ENCODE measurements at regions not wholly inside any gene's neighbourhood (a gene's known extent, or its start where the extent isn't known, plus 50 kb on each side); places are given as distances from the start of the nearest gene placed in this dataset.

DNA sequence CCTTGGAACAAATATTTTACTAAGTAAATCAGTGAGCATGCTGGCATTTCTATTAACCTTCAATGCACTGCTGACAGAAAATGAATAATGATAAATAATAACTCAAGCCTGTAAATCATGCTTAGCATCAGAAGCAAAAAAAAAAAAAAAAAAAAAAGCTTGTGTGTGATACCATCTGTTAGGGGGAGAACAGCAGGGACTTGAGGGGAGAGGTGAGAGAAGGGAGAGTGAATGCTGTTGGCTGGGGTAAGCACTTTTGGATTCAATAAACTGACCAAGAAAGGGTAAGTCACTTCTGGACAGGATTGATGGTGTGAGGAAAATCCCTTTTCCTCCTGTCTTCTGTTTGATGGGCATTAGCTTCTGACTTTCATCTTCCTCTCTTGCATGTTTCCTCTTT, 996.4 kb downstream of the KCNMA1 start:
- Histone ChIP-seq H3K9me3 (ENCODE audit: control extremely low read depth in 1 of 3, control insufficient read depth in 2 of 3, insufficient read depth in 1 of 3, low read length in 2 of 3) (no peaks in the 10 kb centered on the region), H3K27me3 (replicated peaks in 1 of 4; ENCODE audit: control extremely low read depth in 1 of 4, control insufficient read depth in 3 of 4, insufficient read depth in 4 of 4, low read length in 3 of 4) (no peaks in the 10 kb centered on the region), H3K9ac (ENCODE audit: low read length) (no peak overlapping the region), H3K4me1 (ENCODE audit: control insufficient read depth in 2 of 2, insufficient read depth in 2 of 2, low read length in 2 of 2) (no peaks in the 10 kb centered on the region), H3K4me2 (replicated peaks; ENCODE audit: low read depth, low read length, poor library complexity, severe bottlenecking) (no peak overlapping the region), H4K20me1 (ENCODE audit: control insufficient read depth, insufficient read depth, low read length, poor library complexity, severe bottlenecking) (no peaks in the 10 kb centered on the region), H3K4me3 (ENCODE audit: control extremely low read depth in 1 of 5, extremely low read depth in 1 of 5, insufficient read depth in 1 of 5, low read depth in 2 of 5, low read length in 4 of 5) (no peak overlapping the region), H3K27ac (ENCODE audit: low read length in 2 of 2) (no peak overlapping the region), H3K36me3 (replicated peaks in 1 of 2; ENCODE audit: control extremely low read depth in 1 of 2, control insufficient read depth in 1 of 2, extremely low read depth in 1 of 2, insufficient read depth in 2 of 2, low read length in 1 of 2) (no peaks in the 10 kb centered on the region), H3K79me2 (ENCODE audit: control insufficient read depth, insufficient read depth, low read length) (no peaks in the 10 kb centered on the region), H2AFZ (ENCODE audit: insufficient read depth, low read depth, low read length, poor library complexity, severe bottlenecking) (no peak overlapping the region)
- H3K4me1 Mint-ChIP-seq: no peaks in the 10 kb centered on the region
- CTCF ChIA-PET: no interaction called here
- H3K27ac Mint-ChIP-seq: no peak overlapping the region
- DNase-seq (no peak), ATAC-seq (ENCODE audit: low read depth) (no peak)
- TF ChIP-seq CTCF (IDR thresholded peaks at IDR 0.05) (no peak), EZH2 (IDR thresholded peaks at IDR 0.05; ENCODE audit: borderline replicate concordance, insufficient read depth, low read depth, low read length, poor library complexity, severe bottlenecking) (no peak)
- intact Hi-C loops (cut with micrococcal nuclease): no loop called here
- POLR2A ChIA-PET: no interaction called here
- H3K9me3 Mint-ChIP-seq (ENCODE audit: insufficient read depth): no peaks in the 10 kb centered on the region
- no peak overlapping the region for H3K4me3 Mint-ChIP-seq
- H3K27me3 Mint-ChIP-seq: no peaks in the 10 kb centered on the region

- Mint-ChIP-seq H3K9me3 (ENCODE audit: insufficient read depth) (no peaks in the 10 kb centered on the region), H3K4me3 (no peak overlapping the region), H3K4me1 (no peaks in the 10 kb centered on the region), H3K27me3 (no peaks in the 10 kb centered on the region), H3K27ac (no peak overlapping the region)
- H4K20me1 ChIP-seq (ENCODE audit: control insufficient read depth, insufficient read depth, low read length, poor library complexity, severe bottlenecking): no peaks in the 10 kb centered on the region
- CTCF ChIA-PET: no interaction called here
- WGBS (ENCODE audit: insufficient coverage): 100% methylated on average over 1 of the region's 5 CpGs
- H3K4me3 ChIP-seq (ENCODE audit: control extremely low read depth in 1 of 5, extremely low read depth in 1 of 5, insufficient read depth in 1 of 5, low read depth in 2 of 5, low read length in 4 of 5): no peak overlapping the region
- H3K9ac ChIP-seq (ENCODE audit: low read length): no peak overlapping the region
- no peaks in the 10 kb centered on the region for H3K9me3 ChIP-seq (ENCODE audit: control extremely low read depth in 1 of 3, control insufficient read depth in 2 of 3, insufficient read depth in 1 of 3, low read length in 2 of 3)
- H3K4me1 ChIP-seq (ENCODE audit: control insufficient read depth in 2 of 2, insufficient read depth in 2 of 2, low read length in 2 of 2): no peaks in the 10 kb centered on the region
- no peak overlapping the region for H3K4me2 ChIP-seq (replicated peaks; ENCODE audit: low read depth, low read length, poor library complexity, severe bottlenecking)
- H3K27me3 ChIP-seq (replicated peaks in 1 of 4; ENCODE audit: control extremely low read depth in 1 of 4, control insufficient read depth in 3 of 4, insufficient read depth in 4 of 4, low read length in 3 of 4): no peaks in the 10 kb centered on the region
- no peak for ATAC-seq (ENCODE audit: low read depth)
- H2AFZ ChIP-seq (ENCODE audit: insufficient read depth, low read depth, low read length, poor library complexity, severe bottlenecking): no peak overlapping the region
- no peak for DNase-seq
- intact Hi-C loops (cut with micrococcal nuclease): no loop called here
- H3K36me3 ChIP-seq (replicated peaks in 1 of 2; ENCODE audit: control extremely low read depth in 1 of 2, control insufficient read depth in 1 of 2, extremely low read depth in 1 of 2, insufficient read depth in 2 of 2, low read length in 1 of 2): no peaks in the 10 kb centered on the region
- POLR2A ChIA-PET: no interaction called here
- H3K79me2 ChIP-seq (ENCODE audit: control insufficient read depth, insufficient read depth, low read length): no peaks in the 10 kb centered on the region
- no peak for TF ChIP-seq EZH2 (IDR thresholded peaks at IDR 0.05; ENCODE audit: borderline replicate concordance, insufficient read depth, low read depth, low read length, poor library complexity, severe bottlenecking)
- no peak for TF ChIP-seq CTCF (IDR thresholded peaks at IDR 0.05)
- no peak overlapping the region for H3K27ac ChIP-seq (ENCODE audit: low read length in 2 of 2)
Observed at GRCh38 chr10:76640806-76641205, 996.8 kb downstream of the KCNMA1 start.

Measured in B cell (primary cell).